A673 (cell line): ENCODE measurements at regions not wholly inside any gene's neighbourhood (a gene's known extent, or its start where the extent isn't known, plus 50 kb on each side); places are given as distances from the start of the nearest gene placed in this dataset.

Experiments
- EZH2 ChIP-seq: fragments of 200-600 bp; sonication (generic); IDR thresholded peaks from 2 replicates; pipeline ENCODE4 v1.6.1; 2017; ENCODE audit warnings: borderline replicate concordance, low read depth, mild to moderate bottlenecking, mixed read lengths, antibody characterized with exemption, low read length; ENCODE audit not compliant: poor library complexity, severe bottlenecking
- TF ChIP-seq, protein P1 (sequence below): fragments of 300-800, 200-600 bp; sonication (generic); conservative IDR thresholded peaks from 2 replicates; pipeline ENCODE4 v1.5.1; 2017; ENCODE audit warnings: low read depth, mild to moderate bottlenecking, antibody characterized with exemption, low read length, moderate library complexity, mixed read lengths

- TF ChIP-seq, protein P1, sequence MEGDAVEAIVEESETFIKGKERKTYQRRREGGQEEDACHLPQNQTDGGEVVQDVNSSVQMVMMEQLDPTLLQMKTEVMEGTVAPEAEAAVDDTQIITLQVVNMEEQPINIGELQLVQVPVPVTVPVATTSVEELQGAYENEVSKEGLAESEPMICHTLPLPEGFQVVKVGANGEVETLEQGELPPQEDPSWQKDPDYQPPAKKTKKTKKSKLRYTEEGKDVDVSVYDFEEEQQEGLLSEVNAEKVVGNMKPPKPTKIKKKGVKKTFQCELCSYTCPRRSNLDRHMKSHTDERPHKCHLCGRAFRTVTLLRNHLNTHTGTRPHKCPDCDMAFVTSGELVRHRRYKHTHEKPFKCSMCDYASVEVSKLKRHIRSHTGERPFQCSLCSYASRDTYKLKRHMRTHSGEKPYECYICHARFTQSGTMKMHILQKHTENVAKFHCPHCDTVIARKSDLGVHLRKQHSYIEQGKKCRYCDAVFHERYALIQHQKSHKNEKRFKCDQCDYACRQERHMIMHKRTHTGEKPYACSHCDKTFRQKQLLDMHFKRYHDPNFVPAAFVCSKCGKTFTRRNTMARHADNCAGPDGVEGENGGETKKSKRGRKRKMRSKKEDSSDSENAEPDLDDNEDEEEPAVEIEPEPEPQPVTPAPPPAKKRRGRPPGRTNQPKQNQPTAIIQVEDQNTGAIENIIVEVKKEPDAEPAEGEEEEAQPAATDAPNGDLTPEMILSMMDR = no peak
- TF ChIP-seq EZH2 = no peak
Measured at GRCh38 chr14:53316504-53316903, 163.4 kb upstream of the DDHD1 start.
